DMS53 treated with DMSO at 0.1 percent for 48 hours (cell line): ENCODE measurements at regions not wholly inside any gene's neighbourhood (a gene's known extent, or its start where the extent isn't known, plus 50 kb on each side); places are given as distances from the start of the nearest gene placed in this dataset.
A peak's percentile ranks its signal among the peaks of the same experiment; 100 is the strongest.

Experiments used
- DNase-seq: peaks from one replicate; lab custom pipeline; 2025; ENCODE audit not compliant: unreplicated experiment; lab: John Stamatoyannopoulos, UW

- DNase-seq, result peak; percentile 88
These were observed 52.9 kb upstream of the TAB2 start for GRCh38 chr6:149264629-149265028.

- DNase-seq, result no peak
These were observed 51.6 kb upstream of the TAB2 start for GRCh38 chr6:149265945-149266344.

GRCh38 chr6:149266659-149267058, 50.9 kb upstream of the TAB2 start:
- DNase-seq, result no peak

GRCh38 chr6:149267072-149267471, 50.4 kb upstream of the TAB2 start:
- no peak for DNase-seq

GRCh38 chr6:149267513-149268043, 49.9 kb upstream of the TAB2 start:
- DNase-seq, result no peak
